CD14-positive monocyte (primary cell): ENCODE measurements at regions not wholly inside any gene's neighbourhood (a gene's known extent, or its start where the extent isn't known, plus 50 kb on each side); places are given as distances from the start of the nearest gene placed in this dataset.

Experiments used
- DNase-seq, 3 donors: peaks; one replicate each; pipeline ENCODE4 v3.0.0-alpha.2; 2011 to 2022
- H2AFZ ChIP-seq: 2 replicates; pipeline ENCODE4 v1.6.0; 2012; ENCODE audit warnings: mild to moderate bottlenecking, low read depth, low read length, inconsistent platforms; ENCODE audit not compliant: insufficient read depth, poor library complexity, severe bottlenecking
- H3K27ac ChIP-seq, 2 donors: 1 replicate in 1 of 2; 2 replicates in 1 of 2; pipeline ENCODE4 v1.5.1; 2012 to 2013; ENCODE audit warnings: low read length in 2 of 2, control low read depth in 1 of 2, inconsistent platforms in 1 of 2, low read depth in 1 of 2, mild to moderate bottlenecking in 1 of 2
- H3K27me3 ChIP-seq, 2 donors: one replicate each; pipeline versions ENCODE4 v1.6.0 to v1.6.1; 2011 to 2013; ENCODE audit warnings: low read length in 2 of 2; ENCODE audit not compliant: control insufficient read depth in 2 of 2, insufficient read depth in 2 of 2
- H3K36me3 ChIP-seq, 2 donors: replicated peaks in 1 of 2; 1 replicate in 1 of 2; 2 replicates in 1 of 2; pipeline versions ENCODE4 v1.5.1 to v1.6.1; 2012 to 2013; ENCODE audit warnings: low read length in 2 of 2, control low read depth in 1 of 2, inconsistent platforms in 1 of 2, mild to moderate bottlenecking in 1 of 2; ENCODE audit not compliant: insufficient read depth in 2 of 2, control insufficient read depth in 1 of 2
- H3K4me1 ChIP-seq, 2 donors: 1 replicate in 1 of 2; 2 replicates in 1 of 2; pipeline versions ENCODE4 v1.5.1 to v1.6.1; 2012 to 2013; ENCODE audit warnings: low read length in 2 of 2, control low read depth in 1 of 2, inconsistent platforms in 1 of 2, mild to moderate bottlenecking in 1 of 2, moderate library complexity in 1 of 2; ENCODE audit not compliant: insufficient read depth in 2 of 2, control insufficient read depth in 1 of 2
- H3K4me2 ChIP-seq: replicated peaks from 2 replicates; pipeline ENCODE3; 2012; ENCODE audit warnings: low read length, moderate library complexity, mild to moderate bottlenecking; ENCODE audit not compliant: poor library complexity, severe bottlenecking; ENCODE audit errors: extremely low read depth
- H3K4me3 ChIP-seq, 3 experiments: fragments of 200-600 bp in 1 of 3; sonication (generic) in 1 of 3; replicated peaks in 1 of 3; 1 replicate in 2 of 3; 2 replicates in 1 of 3; pipeline ENCODE4 v1.5.1; 2011 to 2013; ENCODE audit warnings: low read length in 3 of 3, mild to moderate bottlenecking in 3 of 3, control low read depth in 2 of 3, low read depth in 2 of 3, inconsistent platforms in 1 of 3, moderate library complexity in 1 of 3
- H3K79me2 ChIP-seq: 2 replicates; pipeline ENCODE4 v1.6.0; 2012; ENCODE audit warnings: mild to moderate bottlenecking, control low read depth, inconsistent platforms, low read length, moderate library complexity; ENCODE audit not compliant: insufficient read depth
- H3K9ac ChIP-seq: 2 replicates; pipeline ENCODE4 v1.6.0; 2017; ENCODE audit warnings: low read length, mild to moderate bottlenecking; ENCODE audit not compliant: insufficient read depth, poor library complexity, severe bottlenecking
- H3K9me3 ChIP-seq, 2 donors: replicated peaks in 1 of 2; 1 replicate in 1 of 2; 2 replicates in 1 of 2; pipeline versions ENCODE4 v1.5.1 to v1.6.1; 2012 to 2013; ENCODE audit warnings: low read length in 2 of 2, control low read depth in 1 of 2; ENCODE audit not compliant: control insufficient read depth in 1 of 2, insufficient read depth in 1 of 2
- H4K20me1 ChIP-seq: 2 replicates; pipeline ENCODE4 v1.6.0; 2012; ENCODE audit warnings: mild to moderate bottlenecking, low read length, control low read depth, moderate library complexity; ENCODE audit not compliant: insufficient read depth
- H3K27ac Mint-ChIP-seq, 7 donors: one replicate each; pipeline ENCODE4 v1.8.0; 2020; ENCODE audit warnings: mild to moderate bottlenecking in 7 of 7, mixed read lengths in 7 of 7, moderate library complexity in 6 of 7, inconsistent platforms in 2 of 7
- H3K27me3 Mint-ChIP-seq, 3 donors: one replicate each; pipeline ENCODE4 v1.8.0; 2021 to 2022; ENCODE audit warnings: low read depth in 3 of 3, mild to moderate bottlenecking in 3 of 3, mixed read lengths in 3 of 3, moderate library complexity in 3 of 3, inconsistent platforms in 1 of 3
- H3K36me3 Mint-ChIP-seq, 2 donors: one replicate each; pipeline ENCODE4 v1.8.0; 2020; ENCODE audit warnings: mixed read lengths in 2 of 2, inconsistent platforms in 1 of 2, mild to moderate bottlenecking in 1 of 2
- H3K4me1 Mint-ChIP-seq: one replicate; pipeline ENCODE4 v1.8.0; 2020; ENCODE audit warnings: mild to moderate bottlenecking, mixed read lengths
- H3K4me3 Mint-ChIP-seq, 2 donors: one replicate each; pipeline ENCODE4 v1.8.0; 2020; ENCODE audit warnings: mild to moderate bottlenecking in 2 of 2, mixed read lengths in 2 of 2, moderate library complexity in 1 of 2
- H3K9me3 Mint-ChIP-seq, 7 donors: one replicate each; pipeline ENCODE4 v1.8.0; 2020 to 2022; ENCODE audit warnings: mixed read lengths in 7 of 7, mild to moderate bottlenecking in 6 of 7, moderate library complexity in 6 of 7, inconsistent platforms in 2 of 7
- CTCF ChIP-seq: fragments of 200-600 bp; IDR thresholded peaks from one replicate; pipeline ENCODE4 v1.8.0; 2022; ENCODE audit warnings: antibody characterized with exemption, mild to moderate bottlenecking
- WGBS: methylation state at CpG from one replicate; pipeline ENCODE4 v1.1.5; 2013; ENCODE audit warnings: missing lambda C conversion rate; ENCODE audit not compliant: insufficient coverage; 5-methylcytosine and 5-hydroxymethylcytosine counted together
- intact Hi-C, 2 donors: fragments of 100-400 bp; cut with micrococcal nuclease; formaldehyde crosslinking; loops; one replicate each; pipeline versions ENCODE4 v1.15.0 to v1.15.1; 2023

DNA sequence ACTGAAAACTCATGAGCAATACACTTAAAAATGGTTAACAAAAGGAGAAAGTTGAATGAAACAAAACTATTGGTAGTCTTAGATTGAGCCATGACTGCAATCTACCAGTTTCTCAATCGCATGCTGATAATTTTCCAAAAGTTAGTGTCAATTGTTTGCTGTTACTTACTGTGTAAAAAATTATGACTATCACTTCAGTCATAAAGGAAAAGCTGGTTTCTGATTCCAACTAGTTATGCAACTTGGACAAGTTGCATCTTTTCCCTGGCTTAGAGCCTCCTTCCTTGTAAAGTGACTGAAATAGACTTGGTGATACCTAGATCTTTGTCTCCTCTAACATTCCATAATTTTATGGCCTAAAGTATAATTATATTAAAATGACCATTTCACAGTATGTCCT is 88.3 kb upstream of the PAK5 start:
- Histone ChIP-seq H2AFZ (no peak overlapping the region), H3K4me2 (no peak overlapping the region), H3K9me3 (no peaks in the 10 kb centered on the region), H3K36me3 (no peaks in the 10 kb centered on the region), H3K4me3 (no peak overlapping the region), H3K27me3 (peaks cover 2 to 5% of the 10 kb centered on the region in 2 donors), H4K20me1 (no peaks in the 10 kb centered on the region), H3K4me1 (no peaks in the 10 kb centered on the region), H3K79me2 (no peaks in the 10 kb centered on the region), H3K27ac (no peak overlapping the region), H3K9ac (no peak overlapping the region)
- H3K27ac Mint-ChIP-seq = no peak overlapping the region
- peaks cover 0 to 4% (median 0%) of the 10 kb centered on the region in 7 donors for H3K9me3 Mint-ChIP-seq
- H3K27me3 Mint-ChIP-seq = peaks cover 4 to 10% (median 5%) of the 10 kb centered on the region in 3 donors
- no peak overlapping the region for H3K4me3 Mint-ChIP-seq
- no peaks in the 10 kb centered on the region for H3K36me3 Mint-ChIP-seq
- no CpG with 5 or more reads among the region's 1 CpG for WGBS
- DNase-seq = no peak
- H3K4me1 Mint-ChIP-seq = no peaks in the 10 kb centered on the region
- TF ChIP-seq CTCF = no peak
- intact Hi-C loops = no loop called here

- Histone ChIP-seq H3K79me2 (no peaks in the 10 kb centered on the region), H3K4me1 (no peaks in the 10 kb centered on the region), H3K9me3 (no peaks in the 10 kb centered on the region), H4K20me1 (no peaks in the 10 kb centered on the region), H3K9ac (no peak overlapping the region), H3K36me3 (no peaks in the 10 kb centered on the region), H3K27me3 (peaks cover 2 to 5% of the 10 kb centered on the region in 2 donors), H3K4me2 (no peak overlapping the region), H3K4me3 (no peak overlapping the region), H3K27ac (no peak overlapping the region), H2AFZ (no peak overlapping the region)
- Mint-ChIP-seq H3K4me1 (no peaks in the 10 kb centered on the region), H3K36me3 (no peaks in the 10 kb centered on the region), H3K9me3 (peaks cover 0 to 4% (median 0%) of the 10 kb centered on the region in 7 donors), H3K4me3 (no peak overlapping the region), H3K27ac (no peak overlapping the region), H3K27me3 (peaks cover 4 to 10% (median 5%) of the 10 kb centered on the region in 3 donors)
- intact Hi-C loops = no loop called here
- no peak for DNase-seq
- no peak for TF ChIP-seq CTCF
Observed at GRCh38 chr20:9926476-9926875, 87.6 kb upstream of the PAK5 start.
